SK-N-SH treated with all-trans-retinoic acid at 6 μM for 48 hours (cell line): ENCODE measurements at regions not wholly inside any gene's neighbourhood (a gene's known extent, or its start where the extent isn't known, plus 50 kb on each side); places are given as distances from the start of the nearest gene placed in this dataset.
A peak's percentile ranks its signal among the peaks of the same experiment; 100 is the strongest.

Experiments used
- ATAC-seq: fragments of 200-7000 bp; cut with Tn5 transposase; 3 replicates; pipeline ENCODE4 v1.9.1; 2020; ENCODE audit warnings: mild to moderate bottlenecking, moderate library complexity
- ARNTL ChIP-seq: fragments of 450-650 bp; formaldehyde crosslinking; IDR thresholded peaks from 2 replicates; pipeline ENCODE4 v1.5.0; 2020; ENCODE audit warnings: low read depth, mild to moderate bottlenecking, moderate library complexity, borderline replicate concordance
- BACH2 ChIP-seq: fragments of 250-450 bp; sonication (Bioruptor Pico); IDR thresholded peaks from 2 replicates; pipeline ENCODE4 v1.9.0; 2021; ENCODE audit warnings: mild to moderate bottlenecking, borderline replicate concordance
- GLIS3 ChIP-seq: fragments of 250-450 bp; sonication (Bioruptor Pico); IDR thresholded peaks from 2 replicates; pipeline ENCODE4 v1.5.0; 2020; ENCODE audit warnings: mild to moderate bottlenecking, moderate library complexity
- ISL1 ChIP-seq: fragments of 250-450 bp; sonication (Bioruptor Pico); IDR thresholded peaks from 2 replicates; pipeline ENCODE4 v2.1.2; 2022; ENCODE audit warnings: mild to moderate bottlenecking, moderate library complexity
- OSR1 ChIP-seq: fragments of 250-450 bp; sonication (Bioruptor Pico); IDR thresholded peaks from 2 replicates; pipeline ENCODE4 v1.8.0; 2022; ENCODE audit warnings: moderate library complexity, mild to moderate bottlenecking, inconsistent platforms
- PPARA ChIP-seq: fragments of 250-450 bp; sonication (Bioruptor Pico); IDR thresholded peaks from 2 replicates; pipeline ENCODE4 v1.5.0; 2020; ENCODE audit warnings: mild to moderate bottlenecking, borderline replicate concordance
- RARB ChIP-seq: fragments of 250-450 bp; sonication (Bioruptor Pico); IDR thresholded peaks from 2 replicates; pipeline ENCODE4 v1.8.0; 2021; ENCODE audit warnings: mild to moderate bottlenecking, moderate library complexity
- SNAI2 ChIP-seq: fragments of 250-450 bp; sonication (Bioruptor Pico); IDR thresholded peaks from 2 replicates; pipeline ENCODE4 v1.5.0; 2020; ENCODE audit warnings: mild to moderate bottlenecking, moderate library complexity
- TCF4 ChIP-seq: fragments of 250-450 bp; sonication (Bioruptor Pico); IDR thresholded peaks from 2 replicates; pipeline ENCODE4 v1.8.0; 2021; ENCODE audit warnings: mild to moderate bottlenecking, moderate library complexity, borderline replicate concordance
- TOX ChIP-seq: fragments of 250-450 bp; sonication (Bioruptor Pico); IDR thresholded peaks from 2 replicates; pipeline ENCODE4 v1.8.0; 2021; ENCODE audit warnings: mild to moderate bottlenecking, moderate library complexity, borderline replicate concordance
- ZC3H10 ChIP-seq: fragments of 250-450 bp; sonication (Bioruptor Pico); IDR thresholded peaks from 2 replicates; pipeline ENCODE4 v1.5.1; 2021; ENCODE audit warnings: mild to moderate bottlenecking, moderate library complexity
- ZFP3 ChIP-seq: fragments of 250-450 bp; sonication (Bioruptor Pico); IDR thresholded peaks from 2 replicates; pipeline ENCODE4 v1.5.0; 2020; ENCODE audit warnings: mild to moderate bottlenecking, moderate library complexity
- ZFP30 ChIP-seq: fragments of 450-650 bp; formaldehyde crosslinking; IDR thresholded peaks from 2 replicates; pipeline ENCODE4 v1.5.0; 2022; ENCODE audit warnings: mild to moderate bottlenecking, moderate library complexity
- ZNF565 ChIP-seq: fragments of 450-650 bp; formaldehyde crosslinking; conservative IDR thresholded peaks from 2 replicates; pipeline ENCODE4 v1.5.0; 2020; ENCODE audit warnings: low read depth, mild to moderate bottlenecking, moderate library complexity
- ZNF70 ChIP-seq: fragments of 450-650 bp; formaldehyde crosslinking; IDR thresholded peaks from 2 replicates; pipeline ENCODE4 v1.5.0; 2020; ENCODE audit warnings: mild to moderate bottlenecking, moderate library complexity
- ZNF8 ChIP-seq: fragments of 450-650 bp; formaldehyde crosslinking; IDR thresholded peaks from 2 replicates; pipeline ENCODE4 v1.5.0; 2020; ENCODE audit warnings: mild to moderate bottlenecking, moderate library complexity
- TF ChIP-seq, protein P1 (sequence below): fragments of 250-450 bp; sonication (Bioruptor Pico); IDR thresholded peaks from 2 replicates; pipeline ENCODE4 v1.5.0; 2020; ENCODE audit warnings: mild to moderate bottlenecking, moderate library complexity
- TF ChIP-seq, protein P2 (sequence below): fragments of 250-450 bp; sonication (Bioruptor Pico); IDR thresholded peaks from 2 replicates; pipeline ENCODE4 v1.8.0; 2021; ENCODE audit warnings: low read depth, mild to moderate bottlenecking, moderate library complexity, borderline replicate concordance
- TF ChIP-seq, protein P3 (sequence below): fragments of 250-450 bp; sonication (Bioruptor Pico); IDR thresholded peaks from 2 replicates; pipeline ENCODE4 v1.5.1; 2021; ENCODE audit warnings: mild to moderate bottlenecking, moderate library complexity

DNA sequence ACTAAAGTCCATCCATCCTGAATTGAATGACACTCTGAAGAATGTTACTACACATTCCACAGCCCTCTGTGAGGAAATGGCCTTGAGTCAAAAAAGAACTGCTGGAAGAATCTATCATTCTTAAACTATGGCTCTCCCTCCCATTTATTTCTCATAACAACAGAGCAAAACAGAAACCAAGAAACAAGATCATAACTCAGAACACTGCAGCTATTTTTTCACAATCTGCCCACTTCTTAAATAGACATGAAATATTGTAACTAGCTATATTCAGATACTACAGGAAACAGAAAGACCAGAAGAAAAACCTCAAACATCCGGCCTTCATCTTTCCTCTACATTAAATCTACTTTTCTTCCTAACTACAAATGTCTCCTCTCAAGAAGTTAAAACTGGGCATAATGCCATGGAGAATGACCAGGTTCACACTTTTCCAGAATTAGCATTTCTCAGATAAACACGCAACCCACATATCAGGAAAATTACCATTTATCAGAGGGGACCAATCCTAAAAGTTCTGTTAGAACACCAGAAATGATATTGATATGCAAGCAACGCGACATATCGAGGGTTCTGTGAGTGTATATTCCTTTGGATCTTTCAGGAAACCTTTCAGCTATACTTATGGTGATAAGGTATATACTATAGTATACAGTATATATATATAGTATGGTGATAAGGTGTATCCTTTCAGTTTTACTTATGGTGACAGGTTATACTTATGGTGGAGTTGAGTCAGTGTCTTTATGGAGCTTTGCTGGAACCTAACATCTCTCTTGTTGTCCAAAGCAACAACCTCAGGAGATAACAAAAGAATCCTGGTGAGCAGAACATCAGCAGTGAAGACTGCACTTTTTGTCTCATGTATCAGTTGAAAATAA lies 60.4 kb upstream of the IRF2 start:
- TF ChIP-seq BACH2: no peak
- no peak for TF ChIP-seq SNAI2 (CRISPR knock-in tag)
- TF ChIP-seq ARNTL: no peak
- TF ChIP-seq ISL1: peak; percentile 40
- TF ChIP-seq, protein P1, sequence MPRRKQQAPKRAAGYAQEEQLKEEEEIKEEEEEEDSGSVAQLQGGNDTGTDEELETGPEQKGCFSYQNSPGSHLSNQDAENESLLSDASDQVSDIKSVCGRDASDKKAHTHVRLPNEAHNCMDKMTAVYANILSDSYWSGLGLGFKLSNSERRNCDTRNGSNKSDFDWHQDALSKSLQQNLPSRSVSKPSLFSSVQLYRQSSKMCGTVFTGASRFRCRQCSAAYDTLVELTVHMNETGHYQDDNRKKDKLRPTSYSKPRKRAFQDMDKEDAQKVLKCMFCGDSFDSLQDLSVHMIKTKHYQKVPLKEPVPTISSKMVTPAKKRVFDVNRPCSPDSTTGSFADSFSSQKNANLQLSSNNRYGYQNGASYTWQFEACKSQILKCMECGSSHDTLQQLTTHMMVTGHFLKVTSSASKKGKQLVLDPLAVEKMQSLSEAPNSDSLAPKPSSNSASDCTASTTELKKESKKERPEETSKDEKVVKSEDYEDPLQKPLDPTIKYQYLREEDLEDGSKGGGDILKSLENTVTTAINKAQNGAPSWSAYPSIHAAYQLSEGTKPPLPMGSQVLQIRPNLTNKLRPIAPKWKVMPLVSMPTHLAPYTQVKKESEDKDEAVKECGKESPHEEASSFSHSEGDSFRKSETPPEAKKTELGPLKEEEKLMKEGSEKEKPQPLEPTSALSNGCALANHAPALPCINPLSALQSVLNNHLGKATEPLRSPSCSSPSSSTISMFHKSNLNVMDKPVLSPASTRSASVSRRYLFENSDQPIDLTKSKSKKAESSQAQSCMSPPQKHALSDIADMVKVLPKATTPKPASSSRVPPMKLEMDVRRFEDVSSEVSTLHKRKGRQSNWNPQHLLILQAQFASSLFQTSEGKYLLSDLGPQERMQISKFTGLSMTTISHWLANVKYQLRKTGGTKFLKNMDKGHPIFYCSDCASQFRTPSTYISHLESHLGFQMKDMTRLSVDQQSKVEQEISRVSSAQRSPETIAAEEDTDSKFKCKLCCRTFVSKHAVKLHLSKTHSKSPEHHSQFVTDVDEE (CRISPR knock-in tag): no peak
- TF ChIP-seq GLIS3: no peak
- TF ChIP-seq PPARA (CRISPR knock-in tag): no peak
- TF ChIP-seq RARB (CRISPR knock-in tag): no peak
- no peak for TF ChIP-seq TOX
- peak; percentile 35 for ATAC-seq

DNA sequence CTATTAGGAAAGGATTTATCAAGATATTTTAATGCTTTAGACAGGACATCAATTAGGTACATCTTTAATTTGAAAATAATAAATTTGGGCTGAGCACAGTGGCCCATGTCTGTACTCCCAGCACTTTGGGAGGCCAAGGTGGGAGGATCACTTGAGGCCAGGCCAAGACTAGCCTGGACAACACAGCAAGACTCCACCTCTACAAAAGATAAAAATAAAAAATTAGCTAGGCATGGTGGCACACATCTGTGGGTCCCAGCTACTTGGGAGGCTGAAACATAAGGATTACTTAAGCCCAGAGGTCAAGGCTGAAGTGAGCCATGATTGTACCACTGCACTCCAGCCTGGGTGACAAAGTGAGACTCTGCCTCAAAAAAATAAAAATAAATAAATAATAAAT lies 59.6 kb upstream of the IRF2 start:
- TF ChIP-seq TOX (no peak), ZNF8 (CRISPR knock-in tag) (no peak), ARNTL (no peak), ZC3H10 (CRISPR knock-in tag) (no peak), OSR1 (CRISPR knock-in tag) (no peak)
- TF ChIP-seq, protein P2, sequence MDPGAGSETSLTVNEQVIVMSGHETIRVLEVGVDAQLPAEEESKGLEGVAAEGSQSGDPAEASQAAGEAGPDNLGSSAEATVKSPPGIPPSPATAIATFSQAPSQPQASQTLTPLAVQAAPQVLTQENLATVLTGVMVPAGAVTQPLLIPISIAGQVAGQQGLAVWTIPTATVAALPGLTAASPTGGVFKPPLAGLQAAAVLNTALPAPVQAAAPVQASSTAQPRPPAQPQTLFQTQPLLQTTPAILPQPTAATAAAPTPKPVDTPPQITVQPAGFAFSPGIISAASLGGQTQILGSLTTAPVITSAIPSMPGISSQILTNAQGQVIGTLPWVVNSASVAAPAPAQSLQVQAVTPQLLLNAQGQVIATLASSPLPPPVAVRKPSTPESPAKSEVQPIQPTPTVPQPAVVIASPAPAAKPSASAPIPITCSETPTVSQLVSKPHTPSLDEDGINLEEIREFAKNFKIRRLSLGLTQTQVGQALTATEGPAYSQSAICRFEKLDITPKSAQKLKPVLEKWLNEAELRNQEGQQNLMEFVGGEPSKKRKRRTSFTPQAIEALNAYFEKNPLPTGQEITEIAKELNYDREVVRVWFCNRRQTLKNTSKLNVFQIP (CRISPR knock-in tag): no peak
- no peak for ATAC-seq

DNA sequence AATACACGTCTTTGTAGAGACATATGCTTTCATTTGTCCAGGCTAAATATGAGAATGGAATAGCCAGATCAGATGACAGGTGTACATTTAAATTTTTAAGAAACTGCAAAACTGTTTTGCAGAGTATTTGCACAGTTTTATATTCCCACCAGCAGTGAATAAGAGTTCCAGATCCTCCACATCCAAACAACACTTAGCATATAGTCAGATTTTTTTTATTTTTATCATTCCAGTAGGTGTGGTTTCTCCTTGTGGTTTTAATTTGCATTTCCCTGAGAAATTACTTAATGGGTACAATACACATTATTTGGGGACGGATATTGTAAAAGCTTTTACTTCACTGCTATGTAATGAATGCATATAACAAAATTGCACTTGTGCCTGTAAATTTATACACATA lies 56.7 kb upstream of the IRF2 start:
- ATAC-seq: no peak
- TF ChIP-seq, protein P2 (CRISPR knock-in tag): no peak
- TF ChIP-seq, all 23 proteins: peak for 0

DNA sequence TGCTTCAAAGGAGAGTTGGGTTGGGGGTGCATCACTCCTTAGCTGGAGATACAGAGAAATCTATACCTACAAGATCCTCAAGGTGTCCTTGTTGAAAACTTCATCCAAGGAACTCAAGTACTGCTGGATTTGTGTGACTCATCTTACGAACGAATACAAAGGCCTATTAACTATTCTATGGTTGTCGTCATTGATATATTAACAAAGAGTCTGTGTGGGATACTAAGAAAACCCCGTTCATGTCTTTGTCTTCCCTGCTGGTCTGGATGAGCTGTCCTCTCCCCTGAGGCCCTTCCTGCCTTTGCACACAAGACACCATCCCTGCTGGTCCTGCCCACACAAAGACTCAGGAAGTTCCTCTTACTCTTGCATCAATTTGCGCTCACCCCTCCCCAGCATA lies 54.9 kb upstream of the IRF2 start:
- TF ChIP-seq RARB (CRISPR knock-in tag) (no peak), ISL1 (no peak), SNAI2 (CRISPR knock-in tag) (no peak)
- TF ChIP-seq, protein P2 (CRISPR knock-in tag): no peak
- TF ChIP-seq, all 23 proteins: peak for 0
- no peak for ATAC-seq

DNA sequence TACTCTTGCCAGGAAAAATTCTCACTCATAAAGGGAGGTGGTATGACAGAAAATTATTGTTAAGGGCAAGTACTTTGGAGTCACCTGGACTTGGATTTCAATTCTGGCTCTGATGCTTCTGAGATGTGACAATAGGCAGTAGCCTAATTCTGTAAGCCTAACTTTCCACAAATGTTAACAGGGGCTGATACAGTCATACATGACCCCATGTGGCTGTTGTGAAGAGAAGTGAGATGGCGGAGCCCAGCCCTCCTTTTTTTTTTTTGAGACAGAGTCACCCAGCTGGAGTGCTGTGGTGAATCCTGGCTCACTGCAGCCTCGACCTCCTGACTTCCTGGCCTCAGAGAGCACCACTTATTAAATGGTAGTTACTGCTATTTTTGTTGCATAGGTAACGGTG lies 54.4 kb upstream of the IRF2 start:
- ATAC-seq: no peak
- TF ChIP-seq SNAI2 (CRISPR knock-in tag) (no peak), TCF4 (CRISPR knock-in tag) (no peak), PPARA (CRISPR knock-in tag) (no peak), ZNF70 (CRISPR knock-in tag) (no peak), ZFP3 (CRISPR knock-in tag) (no peak), ZC3H10 (CRISPR knock-in tag) (no peak), ZFP30 (CRISPR knock-in tag) (no peak), ZNF565 (CRISPR knock-in tag) (no peak), TOX (no peak), BACH2 (no peak)
- TF ChIP-seq, protein P1 (CRISPR knock-in tag): no peak
- TF ChIP-seq, protein P2 (CRISPR knock-in tag): no peak
- TF ChIP-seq, protein P3, sequence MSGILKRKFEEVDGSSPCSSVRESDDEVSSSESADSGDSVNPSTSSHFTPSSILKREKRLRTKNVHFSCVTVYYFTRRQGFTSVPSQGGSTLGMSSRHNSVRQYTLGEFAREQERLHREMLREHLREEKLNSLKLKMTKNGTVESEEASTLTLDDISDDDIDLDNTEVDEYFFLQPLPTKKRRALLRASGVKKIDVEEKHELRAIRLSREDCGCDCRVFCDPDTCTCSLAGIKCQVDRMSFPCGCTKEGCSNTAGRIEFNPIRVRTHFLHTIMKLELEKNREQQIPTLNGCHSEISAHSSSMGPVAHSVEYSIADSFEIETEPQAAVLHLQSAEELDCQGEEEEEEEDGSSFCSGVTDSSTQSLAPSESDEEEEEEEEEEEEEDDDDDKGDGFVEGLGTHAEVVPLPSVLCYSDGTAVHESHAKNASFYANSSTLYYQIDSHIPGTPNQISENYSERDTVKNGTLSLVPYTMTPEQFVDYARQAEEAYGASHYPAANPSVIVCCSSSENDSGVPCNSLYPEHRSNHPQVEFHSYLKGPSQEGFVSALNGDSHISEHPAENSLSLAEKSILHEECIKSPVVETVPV (CRISPR knock-in tag): no peak
